ENCODE measurements at regions not wholly inside any gene's neighbourhood (a gene's known extent, or its start where the extent isn't known, plus 50 kb on each side); places are given as distances from the start of the nearest gene placed in this dataset.

- TF ChIP-seq GATA3 (IDR thresholded peaks at IDR 0.05; ENCODE audit: low read depth, low read length) (no peak), GATA2 (IDR thresholded peaks at IDR 0.05; ENCODE audit: low read depth, low read length) (no peak)
Measured at GRCh38 chr9:7490317-7491108, 309.1 kb downstream of the DMAC1 start.

- peak; percentile 83 for TF ChIP-seq GATA2 (IDR thresholded peaks at IDR 0.05; ENCODE audit: low read depth, low read length)
- TF ChIP-seq GATA3 (IDR thresholded peaks at IDR 0.05; ENCODE audit: low read depth, low read length) = 0 out of 2 replicates have a peak, but pooled peaks have one; percentile 53
Measured at GRCh38 chr9:7489036-7489435, 310.5 kb downstream of the DMAC1 start.

GRCh38 chr9:7481570-7481969, 318.0 kb downstream of the DMAC1 start:
- no peak for TF ChIP-seq GATA2 (IDR thresholded peaks at IDR 0.05; ENCODE audit: low read depth, low read length)
- TF ChIP-seq GATA3 (IDR thresholded peaks at IDR 0.05; ENCODE audit: low read depth, low read length) = no peak

DNA sequence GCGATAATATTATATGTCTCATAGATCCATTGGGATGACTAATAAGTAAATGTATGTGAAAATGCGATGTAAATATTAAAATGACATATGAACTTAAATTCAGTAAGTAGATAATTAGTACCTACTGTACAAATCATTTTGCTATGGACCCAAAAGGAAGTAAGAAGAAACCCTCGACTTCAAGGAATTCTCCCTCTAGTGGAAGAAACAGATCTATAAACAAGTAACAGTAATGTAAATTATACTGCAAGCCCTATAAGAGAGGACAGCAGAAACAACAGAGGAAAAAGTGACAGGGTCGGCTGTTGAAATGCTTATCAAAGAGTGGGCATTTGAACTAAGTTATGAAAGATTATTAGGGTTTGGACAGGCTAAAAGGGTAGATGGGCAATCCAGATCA, 320.3 kb downstream of the DMAC1 start:
- no peak for TF ChIP-seq GATA3 (IDR thresholded peaks at IDR 0.05; ENCODE audit: low read depth, low read length)
- no peak for TF ChIP-seq GATA2 (IDR thresholded peaks at IDR 0.05; ENCODE audit: low read depth, low read length)

GRCh38 chr9:7478646-7479045, 320.9 kb downstream of the DMAC1 start:
- TF ChIP-seq GATA2 (IDR thresholded peaks at IDR 0.05; ENCODE audit: low read depth, low read length) = no peak
- TF ChIP-seq GATA3 (IDR thresholded peaks at IDR 0.05; ENCODE audit: low read depth, low read length) = no peak

DNA sequence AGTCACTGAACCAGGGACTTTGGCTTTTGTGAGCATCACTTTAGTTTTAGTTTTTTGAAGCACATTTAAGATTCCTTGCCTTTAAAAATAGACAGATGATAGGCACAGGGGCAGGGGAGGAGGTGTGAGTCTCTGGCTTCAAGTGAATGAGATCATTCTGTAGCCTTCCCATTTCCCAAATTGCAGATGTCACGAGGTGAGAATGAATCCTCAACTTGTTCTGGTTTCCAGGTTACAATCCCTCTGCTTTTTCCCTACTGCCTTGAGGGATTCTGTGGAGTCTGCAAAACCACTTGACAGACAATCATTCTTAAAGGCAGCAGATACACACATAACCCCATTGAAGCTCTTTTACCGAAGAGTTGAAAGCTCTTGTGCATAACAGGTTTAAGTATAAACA, 332.4 kb downstream of the DMAC1 start:
- TF ChIP-seq GATA3 (IDR thresholded peaks at IDR 0.05; ENCODE audit: low read depth, low read length) = no peak
- no peak for TF ChIP-seq GATA2 (IDR thresholded peaks at IDR 0.05; ENCODE audit: low read depth, low read length)

DNA sequence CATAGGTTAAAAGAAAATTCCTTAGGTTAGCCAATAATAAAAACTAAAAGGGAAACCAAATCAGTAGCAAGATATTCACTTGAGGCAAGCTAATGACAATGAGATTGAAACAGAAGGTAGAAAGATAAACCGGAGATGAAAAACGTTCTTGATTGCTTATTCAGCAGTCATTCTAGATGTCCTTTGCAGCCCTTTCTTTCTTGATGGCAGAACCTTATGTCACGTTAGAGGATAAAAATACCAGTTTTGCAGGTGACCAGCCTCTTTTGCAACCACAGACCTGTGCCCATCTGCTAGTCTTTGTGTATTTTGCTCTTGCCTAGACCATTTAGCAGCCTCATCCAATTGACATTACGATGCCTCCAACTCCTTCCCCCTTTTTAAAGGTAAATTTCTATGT, 337.8 kb downstream of the DMAC1 start:
- TF ChIP-seq GATA3 (IDR thresholded peaks at IDR 0.05; ENCODE audit: low read depth, low read length) (no peak), GATA2 (IDR thresholded peaks at IDR 0.05; ENCODE audit: low read depth, low read length) (no peak)

- TF ChIP-seq GATA2 (IDR thresholded peaks at IDR 0.05; ENCODE audit: low read depth, low read length) (no peak), GATA3 (IDR thresholded peaks at IDR 0.05; ENCODE audit: low read depth, low read length) (no peak)
Measured at GRCh38 chr9:7456793-7457530, 342.6 kb downstream of the DMAC1 start.

DNA sequence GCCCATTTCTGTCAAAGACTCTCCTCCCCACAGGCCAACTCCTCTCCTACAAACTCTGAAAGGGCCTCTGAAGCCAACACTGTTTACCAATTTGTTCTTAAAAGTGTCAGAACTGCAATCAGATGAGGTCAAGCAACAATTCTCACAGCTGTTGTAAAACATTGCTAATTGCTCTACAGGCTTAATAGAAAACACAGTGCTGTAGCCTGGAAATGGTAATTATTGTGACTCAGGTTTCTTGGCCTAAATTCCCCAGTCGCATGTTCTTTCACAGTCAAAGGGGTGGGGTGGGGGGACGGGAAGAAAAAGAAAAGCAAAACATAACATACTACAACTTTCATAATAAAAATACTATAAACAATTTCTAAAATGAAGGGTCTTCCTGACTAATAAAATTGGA, 343.2 kb downstream of the DMAC1 start:
- TF ChIP-seq GATA3 (IDR thresholded peaks at IDR 0.05; ENCODE audit: low read depth, low read length) = no peak
- TF ChIP-seq GATA2 (IDR thresholded peaks at IDR 0.05; ENCODE audit: low read depth, low read length) = no peak

GRCh38 chr9:7454624-7455023, 345.0 kb downstream of the DMAC1 start:
- TF ChIP-seq GATA2 (IDR thresholded peaks at IDR 0.05; ENCODE audit: low read depth, low read length) = no peak
- TF ChIP-seq GATA3 (IDR thresholded peaks at IDR 0.05; ENCODE audit: low read depth, low read length) = no peak

DNA sequence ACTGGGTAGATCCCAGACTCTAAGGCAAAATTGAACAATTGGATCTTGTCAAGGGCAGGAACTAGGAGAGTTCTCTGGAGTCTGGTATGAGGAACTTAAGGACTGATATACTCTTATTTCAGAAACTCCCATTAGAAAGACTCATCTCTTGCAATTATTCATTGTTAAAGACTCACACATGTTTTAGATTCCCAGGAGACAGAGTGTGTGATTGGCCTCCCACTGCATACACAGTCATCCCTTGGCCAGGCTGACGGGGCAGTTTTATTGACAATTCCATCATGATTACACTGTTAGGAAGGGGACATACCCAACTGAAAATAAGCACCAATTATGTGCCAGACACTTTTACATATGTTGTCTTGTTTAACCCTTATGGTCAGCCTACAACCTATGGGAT, 347.2 kb downstream of the DMAC1 start:
- TF ChIP-seq GATA3 (IDR thresholded peaks at IDR 0.05; ENCODE audit: low read depth, low read length) (no peak), GATA2 (IDR thresholded peaks at IDR 0.05; ENCODE audit: low read depth, low read length) (no peak)

DNA sequence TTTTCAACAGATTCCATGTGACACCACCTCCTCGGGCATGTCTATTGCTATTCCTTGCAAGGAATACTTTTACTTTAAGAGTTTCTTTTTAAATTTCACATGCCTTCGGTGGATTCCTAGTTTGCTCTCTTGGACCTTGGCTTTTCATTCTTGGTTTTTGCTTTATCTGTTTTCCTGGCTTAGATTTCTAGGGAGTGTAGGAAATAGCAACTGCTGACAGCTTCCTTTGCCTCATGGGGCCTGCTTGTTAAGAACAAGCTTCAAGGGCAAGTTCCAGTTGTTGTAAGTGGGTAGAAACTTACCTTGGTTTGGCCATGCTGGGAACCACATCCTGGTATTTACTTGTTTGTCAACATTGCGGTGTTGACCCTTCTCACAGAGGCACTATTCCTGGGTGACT, 348.5 kb downstream of the DMAC1 start:
- TF ChIP-seq GATA2 (IDR thresholded peaks at IDR 0.05; ENCODE audit: low read depth, low read length) (no peak), GATA3 (IDR thresholded peaks at IDR 0.05; ENCODE audit: low read depth, low read length) (no peak)

DNA sequence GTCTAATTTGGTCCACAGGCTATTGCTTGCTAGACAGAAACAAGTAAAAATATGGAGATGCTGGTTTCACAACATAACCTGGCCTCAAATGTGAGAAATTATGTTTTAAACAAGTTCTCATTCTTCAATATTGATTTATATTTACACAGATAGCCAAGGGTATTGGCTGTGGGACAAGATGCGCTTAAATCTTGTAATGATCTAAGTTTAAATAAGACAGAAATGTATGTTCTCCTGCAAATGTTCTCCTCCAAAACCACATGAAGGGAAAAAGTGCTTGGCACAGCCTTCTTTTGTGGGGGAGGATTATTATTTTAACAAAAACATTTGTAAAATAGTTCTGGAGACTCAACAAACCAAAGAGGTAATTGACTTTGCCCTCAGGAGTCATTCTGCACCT, 356.0 kb downstream of the DMAC1 start:
- no peak for TF ChIP-seq GATA2 (IDR thresholded peaks at IDR 0.05; ENCODE audit: low read depth, low read length)
- no peak for TF ChIP-seq GATA3 (IDR thresholded peaks at IDR 0.05; ENCODE audit: low read depth, low read length)

GRCh38 chr9:7439355-7439995, 360.1 kb downstream of the DMAC1 start:
- no peak for TF ChIP-seq GATA3 (IDR thresholded peaks at IDR 0.05; ENCODE audit: low read depth, low read length)
- no peak for TF ChIP-seq GATA2 (IDR thresholded peaks at IDR 0.05; ENCODE audit: low read depth, low read length)

Measured in SH-SY5Y (cell line).